RWPE2 (cell line): ENCODE measurements at regions not wholly inside any gene's neighbourhood (a gene's known extent, or its start where the extent isn't known, plus 50 kb on each side); places are given as distances from the start of the nearest gene placed in this dataset.
A peak's percentile ranks its signal among the peaks of the same experiment; 100 is the strongest.

ENCODE experiments used
- ATAC-seq: fragments of 200-7000 bp; cut with Tn5 transposase; 3 replicates; pipeline ENCODE4 v1.9.1; 2021; ENCODE audit warnings: low read depth
- DNase-seq: peaks from one replicate; pipeline ENCODE4 v3.0.0-alpha.2; 2020; ENCODE audit warnings: low spot score
- H3K27ac ChIP-seq: fragments of 450-650 bp; 2 replicates; pipeline ENCODE4 v1.5.1; 2017; ENCODE audit warnings: mild to moderate bottlenecking; ENCODE audit not compliant: poor library complexity, severe bottlenecking
- H3K27me3 ChIP-seq: fragments of 250-450 bp; sonication (Bioruptor Pico); 2 replicates; pipeline ENCODE4 v1.5.1; 2021; ENCODE audit warnings: mild to moderate bottlenecking, moderate library complexity; ENCODE audit not compliant: insufficient read depth, poor library complexity, severe bottlenecking
- H3K36me3 ChIP-seq: fragments of 250-450 bp; sonication (Bioruptor Pico); 2 replicates; pipeline ENCODE4 v1.5.1; 2020; ENCODE audit warnings: low read depth, mild to moderate bottlenecking, moderate library complexity
- H3K4me1 ChIP-seq: fragments of 250-450 bp; sonication (Bioruptor Pico); 2 replicates; pipeline ENCODE4 v1.5.1; 2021; ENCODE audit warnings: mild to moderate bottlenecking, moderate library complexity; ENCODE audit not compliant: insufficient read depth, poor library complexity, severe bottlenecking
- H3K4me3 ChIP-seq: fragments of 250-450 bp; sonication (Bioruptor Pico); 2 replicates; pipeline ENCODE4 v1.5.1; 2021; ENCODE audit warnings: mild to moderate bottlenecking, moderate library complexity; ENCODE audit not compliant: severe bottlenecking
- H3K9me3 ChIP-seq: fragments of 250-450 bp; sonication (Bioruptor Pico); 2 replicates; pipeline ENCODE4 v1.5.1; 2021; ENCODE audit warnings: mild to moderate bottlenecking, moderate library complexity; ENCODE audit not compliant: severe bottlenecking
- CTCF ChIP-seq: fragments of 450-650 bp; IDR thresholded peaks from one replicate; pipeline ENCODE4 v1.5.1; 2017; ENCODE audit warnings: mild to moderate bottlenecking, moderate library complexity; ENCODE audit not compliant: poor library complexity, severe bottlenecking

DNA sequence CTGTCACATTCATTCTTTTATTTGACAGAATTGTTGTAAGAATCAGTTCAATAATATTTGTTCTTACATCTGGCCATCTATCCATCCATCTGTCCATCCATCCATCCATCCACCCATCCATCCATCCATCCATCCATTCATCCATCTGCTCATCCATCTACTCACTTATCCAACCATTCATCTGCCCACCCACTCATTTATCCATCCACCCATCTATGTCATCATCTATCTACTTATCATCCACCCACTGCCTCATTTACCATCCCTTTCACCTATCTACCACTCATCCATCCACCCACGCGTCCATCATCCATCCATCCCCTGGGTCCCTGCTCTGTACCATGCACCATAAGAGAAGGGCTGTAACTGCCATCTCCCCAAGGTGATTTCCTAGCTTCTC, 134.1 kb downstream of the FOXD2 start:
- no peak for DNase-seq
- no peaks in the 10 kb centered on the region for H3K9me3 ChIP-seq
- H3K4me3 ChIP-seq = no peak overlapping the region
- no peak for TF ChIP-seq CTCF
- no peak for ATAC-seq
- H3K4me1 ChIP-seq = peaks cover 11% of the 10 kb centered on the region
- H3K27ac ChIP-seq = no peak overlapping the region
- H3K27me3 ChIP-seq = no peaks in the 10 kb centered on the region
- H3K36me3 ChIP-seq = no peaks in the 10 kb centered on the region

DNA sequence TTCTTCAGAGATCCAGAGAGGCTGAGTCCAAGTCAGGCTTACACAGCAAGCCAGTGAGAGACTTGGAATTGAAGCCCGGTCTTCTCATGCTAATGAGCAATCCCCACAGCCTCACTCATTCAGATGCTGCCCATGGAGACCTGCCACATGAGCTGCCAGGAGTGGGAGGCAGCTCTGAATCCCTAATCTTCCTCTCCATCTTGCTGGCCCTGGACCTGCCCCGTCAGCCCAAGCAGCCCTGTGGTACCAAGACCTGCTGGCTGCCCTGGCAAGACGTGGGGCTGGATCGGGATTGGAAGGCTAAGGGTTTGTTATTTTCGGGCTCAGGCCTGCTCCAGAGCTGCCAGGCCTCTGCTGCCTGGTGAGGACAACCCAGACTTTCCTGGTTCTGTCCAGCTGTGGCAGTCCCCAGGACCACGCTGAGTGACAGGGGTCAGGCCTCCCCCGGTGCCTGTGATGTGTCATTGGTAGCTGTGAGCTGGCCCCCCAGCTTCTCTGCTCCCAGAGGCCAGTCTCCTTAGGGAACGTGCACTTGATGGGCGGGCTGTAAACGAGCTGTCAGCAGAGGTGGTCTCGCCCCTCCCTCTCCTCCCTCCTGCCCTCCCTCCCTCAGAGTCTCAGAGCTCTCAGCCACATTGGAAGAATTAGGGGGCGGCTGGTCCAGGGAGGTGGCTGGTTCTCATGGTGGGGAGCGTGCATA, 135.0 kb downstream of the FOXD2 start:
- Histone ChIP-seq H3K36me3 (no peaks in the 10 kb centered on the region), H3K9me3 (no peaks in the 10 kb centered on the region), H3K4me3 (no peak overlapping the region), H3K27ac (no peak overlapping the region), H3K27me3 (no peaks in the 10 kb centered on the region), H3K4me1 (peaks cover 11% of the 10 kb centered on the region)
- no peak for TF ChIP-seq CTCF
- ATAC-seq = no peak
- DNase-seq = no peak

GRCh38 chr1:47574451-47575165, 136.8 kb downstream of the FOXD2 start:
- H3K27me3 ChIP-seq = no peaks in the 10 kb centered on the region
- no peaks in the 10 kb centered on the region for H3K9me3 ChIP-seq
- DNase-seq (no peak), ATAC-seq (no peak)
- TF ChIP-seq CTCF = no peak
- peaks cover 4% of the 10 kb centered on the region for H3K4me1 ChIP-seq
- H3K27ac ChIP-seq = no peak overlapping the region
- no peaks in the 10 kb centered on the region for H3K36me3 ChIP-seq
- no peak overlapping the region for H3K4me3 ChIP-seq

DNA sequence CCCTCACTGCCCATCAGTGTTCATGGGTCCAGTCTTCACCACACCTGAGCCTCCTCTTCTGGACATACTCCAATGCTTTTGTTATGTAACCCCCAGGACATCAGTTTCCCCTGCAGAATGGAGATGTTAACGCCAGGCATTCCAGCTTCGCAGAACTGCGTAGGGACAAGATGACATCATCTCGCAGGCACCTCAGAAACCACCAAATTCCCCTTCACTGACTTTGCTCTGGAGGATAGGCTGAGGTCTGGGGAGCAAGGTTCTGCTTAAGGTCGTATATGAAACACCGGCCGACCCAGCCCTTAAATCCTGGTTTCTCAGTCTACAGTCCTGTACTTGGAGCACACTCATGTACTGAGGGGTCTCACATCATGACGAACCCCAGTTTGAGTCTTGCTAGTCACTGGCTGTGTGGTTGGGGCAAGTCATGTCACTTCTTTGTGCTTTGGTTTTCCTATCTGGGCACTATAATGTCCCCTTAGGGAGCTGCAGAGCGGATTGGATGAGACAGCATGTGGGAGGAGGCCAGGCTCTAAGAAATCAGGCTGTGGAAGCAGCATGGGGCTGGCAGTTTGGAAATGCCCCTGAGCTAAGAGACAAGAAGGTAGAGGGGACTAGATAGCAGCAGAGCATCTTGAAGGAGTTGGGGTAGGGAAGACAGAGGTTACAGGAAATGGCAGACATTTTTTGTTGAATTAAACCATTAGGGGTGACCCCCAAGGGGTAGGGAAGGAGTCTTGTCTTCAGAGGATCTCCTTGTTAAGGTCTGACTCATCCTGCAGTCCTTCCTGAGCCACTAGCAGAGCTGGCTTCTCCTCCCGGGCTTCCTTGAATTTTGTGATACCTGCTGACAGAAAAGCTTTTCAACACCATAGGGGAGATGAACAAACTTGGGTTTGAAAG, 138.3 kb downstream of the FOXD2 start:
- no peak overlapping the region for H3K4me3 ChIP-seq
- H3K27ac ChIP-seq = no peak overlapping the region
- ATAC-seq = no peak
- H3K9me3 ChIP-seq = no peaks in the 10 kb centered on the region
- no peak for TF ChIP-seq CTCF
- H3K4me1 ChIP-seq = no peaks in the 10 kb centered on the region
- DNase-seq = peak; percentile 15
- no peaks in the 10 kb centered on the region for H3K27me3 ChIP-seq
- no peaks in the 10 kb centered on the region for H3K36me3 ChIP-seq
